SK-N-SH (cell line): ENCODE measurements at regions not wholly inside any gene's neighbourhood (a gene's known extent, or its start where the extent isn't known, plus 50 kb on each side); places are given as distances from the start of the nearest gene placed in this dataset.

ENCODE experiments used
- CTCF ChIA-PET: fragments of 300-600, 350-600 bp; formaldehyde crosslinking; extraction: SDS; loops from one replicate; lab custom pipeline; 2021; lab: Yijun Ruan, JAX
- POLR2A ChIA-PET: fragments of 350-600 bp; sonication (Branson Sonifier 250); formaldehyde crosslinking; extraction: SDS; loops from one replicate; lab custom pipeline; 2020; ENCODE audit warnings: antibody characterized with exemption, inconsistent platforms; lab: Yijun Ruan, JAX
- DNase-seq: peaks from one replicate; pipeline ENCODE4 v3.0.0; 2012
- H2AFZ ChIP-seq: fragments of 200-600 bp; sonication (generic); 2 replicates; pipeline ENCODE4 v1.8.1; 2016; ENCODE audit warnings: antibody characterized with exemption, mild to moderate bottlenecking, low read depth
- H3F3A ChIP-seq: fragments of 200-600 bp; sonication (generic); replicated peaks from 2 replicates; pipeline ENCODE3; 2016; ENCODE audit warnings: antibody characterized with exemption, mild to moderate bottlenecking; ENCODE audit not compliant: insufficient read depth
- H3K27ac ChIP-seq, 2 experiments: fragments of 200-500 bp in 1 of 2; fragments of 200-600 bp in 1 of 2; sonication (Bioruptor generic) in 1 of 2; sonication (generic), shearing (Covaris generic) in 1 of 2; 2 replicates each; pipeline versions ENCODE4 v1.5.1 to v1.6.1; 2014 to 2016; ENCODE audit warnings: low read depth in 2 of 2, inconsistent platforms in 1 of 2, low read length in 1 of 2, mild to moderate bottlenecking in 1 of 2, mixed read lengths in 1 of 2
- H3K27me3 ChIP-seq: fragments of 200-600 bp; sonication (generic), shearing (Covaris generic); 2 replicates; pipeline ENCODE4 v1.6.1; 2016; ENCODE audit warnings: mixed run types; ENCODE audit not compliant: insufficient read depth
- H3K36me3 ChIP-seq, 2 experiments: fragments of 200-500 bp in 1 of 2; fragments of 200-600 bp in 1 of 2; sonication (Bioruptor generic) in 1 of 2; sonication (generic) in 1 of 2; replicated peaks in 1 of 2; 2 replicates each; pipeline versions ENCODE3 to v1.5.1; 2014 to 2016; ENCODE audit warnings: low read length in 1 of 2, mild to moderate bottlenecking in 1 of 2; ENCODE audit not compliant: insufficient read depth in 2 of 2, control insufficient read depth in 1 of 2
- H3K4me1 ChIP-seq, 2 experiments: fragments of 200-500 bp in 1 of 2; fragments of 200-600 bp in 1 of 2; sonication (Bioruptor generic) in 1 of 2; sonication (generic), shearing (Covaris generic) in 1 of 2; 2 replicates each; pipeline versions ENCODE4 v1.5.1 to v1.6.1; 2014 to 2016; ENCODE audit warnings: low read depth in 1 of 2, low read length in 1 of 2, mixed run types in 1 of 2; ENCODE audit not compliant: insufficient read depth in 2 of 2, control insufficient read depth in 1 of 2
- H3K4me2 ChIP-seq: fragments of 200-600 bp; sonication (generic), shearing (Covaris generic); 2 replicates; pipeline ENCODE4 v1.6.1; 2017; ENCODE audit warnings: mixed run types
- H3K4me3 ChIP-seq, 2 experiments: fragments of 200-500 bp in 1 of 2; fragments of 200-600 bp in 1 of 2; sonication (Bioruptor generic) in 1 of 2; sonication (generic), shearing (Covaris generic) in 1 of 2; 2 replicates each; pipeline versions ENCODE4 v1.5.1 to v1.8.1; 2014 to 2016; ENCODE audit warnings: low read depth in 2 of 2, inconsistent platforms in 1 of 2, low read length in 1 of 2, mild to moderate bottlenecking in 1 of 2, mixed read lengths in 1 of 2, moderate library complexity in 1 of 2
- H3K79me2 ChIP-seq: fragments of 200-600 bp; sonication (generic); 2 replicates; pipeline ENCODE4 v1.8.1; 2017; ENCODE audit warnings: mild to moderate bottlenecking; ENCODE audit not compliant: insufficient read depth
- H3K9ac ChIP-seq: fragments of 200-600 bp; sonication (generic); 2 replicates; pipeline ENCODE4 v1.6.1; 2017; ENCODE audit warnings: mixed run types
- H3K9me2 ChIP-seq: fragments of 200-600 bp; sonication (generic); 2 replicates; pipeline ENCODE4 v1.6.1; 2017; ENCODE audit warnings: mixed run types
- H3K9me3 ChIP-seq: fragments of 200-600 bp; sonication (generic); 2 replicates; pipeline ENCODE4 v1.6.1; 2017; ENCODE audit warnings: mixed run types, mild to moderate bottlenecking, moderate library complexity
- H4K20me1 ChIP-seq: fragments of 200-600 bp; sonication (generic); 2 replicates; pipeline ENCODE4 v1.6.1; 2017; ENCODE audit warnings: mild to moderate bottlenecking, mixed run types; ENCODE audit not compliant: insufficient read depth
- CTCF ChIP-seq: fragments of 200-600 bp; sonication (generic); IDR thresholded peaks from 2 replicates; pipeline ENCODE4 v1.6.1; 2017; ENCODE audit warnings: antibody characterized with exemption, mild to moderate bottlenecking, moderate library complexity
- ELF1 ChIP-seq: IDR thresholded peaks from 2 replicates; pipeline ENCODE4 v1.4.0; 2012
- EZH2phosphoT487 ChIP-seq: fragments of 200-600 bp; sonication (generic); IDR thresholded peaks from 2 replicates; pipeline ENCODE4 v1.6.1; 2017; ENCODE audit warnings: low read depth, mixed run types, mild to moderate bottlenecking, antibody characterized with exemption, moderate library complexity, borderline replicate concordance
- FOSL2 ChIP-seq: IDR thresholded peaks from 2 replicates; pipeline ENCODE4 v1.4.0; 2012; ENCODE audit warnings: low read depth, mild to moderate bottlenecking, moderate library complexity, borderline replicate concordance
- GABPA ChIP-seq: IDR thresholded peaks from 2 replicates; pipeline ENCODE4 v1.4.0; 2012; ENCODE audit warnings: low read depth, mild to moderate bottlenecking
- MEF2A ChIP-seq: IDR thresholded peaks from 2 replicates; pipeline ENCODE4 v1.4.0; 2012; ENCODE audit warnings: low read depth, borderline replicate concordance
- MXI1 ChIP-seq: IDR thresholded peaks from 2 replicates; pipeline ENCODE4 v1.6.1; 2012; ENCODE audit warnings: mild to moderate bottlenecking, low read depth, low read length, improper control_type of control experiment
- NFIC ChIP-seq: IDR thresholded peaks from 2 replicates; pipeline ENCODE4 v1.4.0; 2012; ENCODE audit warnings: borderline replicate concordance
- NRF1 ChIP-seq: IDR thresholded peaks from 2 replicates; pipeline ENCODE4 v1.6.1; 2012; ENCODE audit warnings: low read depth, mild to moderate bottlenecking, low read length
- PBX3 ChIP-seq: IDR thresholded peaks from 2 replicates; pipeline ENCODE4; 2012
- RAD21 ChIP-seq: IDR thresholded peaks from 2 replicates; pipeline ENCODE4 v1.6.1; 2012; ENCODE audit warnings: mild to moderate bottlenecking, low read length
- RCOR1 ChIP-seq: fragments of 150-350 bp; IDR thresholded peaks from 2 replicates; pipeline ENCODE4 v1.6.1; 2017; ENCODE audit warnings: antibody characterized with exemption, low read length
- SIN3A ChIP-seq: IDR thresholded peaks from 2 replicates; pipeline ENCODE4 v1.6.1; 2012; ENCODE audit warnings: low read depth, mild to moderate bottlenecking, low read length, moderate library complexity, borderline replicate concordance
- SMC3 ChIP-seq: IDR thresholded peaks from 2 replicates; pipeline ENCODE4 v1.6.1; 2012; ENCODE audit warnings: low read depth, low read length, improper control_type of control experiment
- TCF12 ChIP-seq: IDR thresholded peaks from 2 replicates; pipeline ENCODE4 v1.4.0; 2012
- YY1 ChIP-seq: IDR thresholded peaks from 2 replicates; pipeline ENCODE4 v1.4.0; 2012; ENCODE audit warnings: low read depth, mild to moderate bottlenecking
- WGBS: methylation state at CpG from one replicate; pipeline ENCODE4 v1.1.6; 2017; ENCODE audit warnings: low lambda C conversion rate; 5-methylcytosine and 5-hydroxymethylcytosine counted together
- TF ChIP-seq, protein P1 (sequence below): IDR thresholded peaks from 2 replicates; pipeline ENCODE4 v1.4.0; 2012; ENCODE audit warnings: low read depth, borderline replicate concordance
- TF ChIP-seq, protein P2 (sequence below): fragments of 150-350 bp; IDR thresholded peaks from 2 replicates; pipeline ENCODE4 v1.6.1; 2016; ENCODE audit warnings: mild to moderate bottlenecking, low read depth, low read length

DNA sequence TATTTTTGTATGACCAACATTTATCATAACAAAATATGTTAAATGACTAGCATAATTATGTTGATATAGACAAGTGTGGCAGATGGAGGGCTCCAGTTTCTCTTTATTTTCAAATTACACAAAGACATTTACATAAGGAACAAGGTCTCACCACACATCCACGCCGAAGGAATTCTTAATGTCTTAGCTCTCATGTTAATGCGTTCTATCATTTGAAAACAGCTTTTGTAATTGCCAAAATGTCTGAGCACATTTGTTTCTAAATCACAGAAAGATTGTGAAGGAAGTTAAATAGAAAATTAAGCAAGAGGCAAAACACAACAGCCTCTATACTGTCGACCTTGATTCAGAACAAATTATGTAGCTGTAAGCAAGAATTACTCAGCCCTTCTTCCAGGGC lies 223.0 kb upstream of the NR5A2 start:
- H3K27ac ChIP-seq, result no peak overlapping the region
- CTCF ChIA-PET, result no interaction called here
- no peaks in the 10 kb centered on the region for H3K9me2 ChIP-seq
- H3K4me3 ChIP-seq, result no peak overlapping the region
- H3K36me3 ChIP-seq, result no peaks in the 10 kb centered on the region
- H3K79me2 ChIP-seq, result no peaks in the 10 kb centered on the region
- 66% methylated on average over 4 of the region's 4 CpGs for WGBS
- no peaks in the 10 kb centered on the region for H3K4me1 ChIP-seq
- H2AFZ ChIP-seq, result no peak overlapping the region
- no peaks in the 10 kb centered on the region for H4K20me1 ChIP-seq
- TF ChIP-seq RAD21, result no peak
- TF ChIP-seq NFIC, result no peak
- TF ChIP-seq CTCF, result no peak
- TF ChIP-seq EZH2phosphoT487, result no peak
- H3F3A ChIP-seq, result no peaks in the 10 kb centered on the region
- POLR2A ChIA-PET, result no interaction called here
- no peak for DNase-seq
- H3K9me3 ChIP-seq, result no peaks in the 10 kb centered on the region
- no peaks in the 10 kb centered on the region for H3K27me3 ChIP-seq
- H3K4me2 ChIP-seq, result no peak overlapping the region
- H3K9ac ChIP-seq, result no peak overlapping the region

DNA sequence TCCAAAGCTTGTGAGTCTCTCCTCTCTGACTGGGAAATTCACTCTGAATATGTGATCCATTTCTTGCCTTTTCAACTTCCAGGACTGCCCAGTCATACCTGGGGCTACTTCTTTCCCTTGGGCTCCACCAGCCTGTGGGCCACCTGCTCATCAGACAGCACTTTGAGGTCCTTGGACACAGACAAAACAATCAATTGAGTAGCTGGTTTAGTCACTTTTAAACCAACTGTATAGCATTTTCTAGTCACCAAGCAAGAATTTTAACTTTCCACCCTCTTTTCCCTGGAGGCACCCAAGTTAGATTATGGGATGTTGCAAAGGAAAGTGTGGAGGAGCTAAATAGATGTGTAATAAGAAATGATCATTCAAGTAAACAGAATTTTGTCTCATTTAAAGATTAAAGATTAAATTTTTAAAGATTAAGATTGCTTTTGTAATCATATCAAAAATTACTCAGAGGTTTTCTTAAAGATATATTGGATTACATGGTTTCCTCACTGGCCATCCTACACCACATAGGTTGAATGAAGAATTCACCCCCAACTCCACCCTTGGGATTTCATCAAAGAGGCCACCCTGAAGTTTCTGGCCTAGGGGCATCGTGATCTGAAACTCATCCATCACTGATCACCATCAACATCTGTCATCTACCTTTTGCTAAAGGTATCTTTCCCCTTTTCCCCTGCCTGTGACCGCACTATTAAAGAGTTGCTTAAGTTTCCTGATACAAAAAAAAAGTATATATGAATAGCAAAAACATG lies 219.2 kb upstream of the NR5A2 start:
- Histone ChIP-seq H3F3A (no peaks in the 10 kb centered on the region), H3K9me3 (no peaks in the 10 kb centered on the region), H3K4me3 (no peak overlapping the region), H3K9me2 (no peaks in the 10 kb centered on the region), H3K36me3 (no peaks in the 10 kb centered on the region), H3K4me2 (no peak overlapping the region), H3K79me2 (no peaks in the 10 kb centered on the region)
- DNase-seq, result no peak
- POLR2A ChIA-PET, result no interaction called here
- CTCF ChIA-PET, result no interaction called here
- 43% methylated on average over 2 of the region's 2 CpGs for WGBS
- TF ChIP-seq TCF12, result no peak
- TF ChIP-seq RCOR1, result no peak
- TF ChIP-seq PBX3, result no peak
- TF ChIP-seq, protein P1, sequence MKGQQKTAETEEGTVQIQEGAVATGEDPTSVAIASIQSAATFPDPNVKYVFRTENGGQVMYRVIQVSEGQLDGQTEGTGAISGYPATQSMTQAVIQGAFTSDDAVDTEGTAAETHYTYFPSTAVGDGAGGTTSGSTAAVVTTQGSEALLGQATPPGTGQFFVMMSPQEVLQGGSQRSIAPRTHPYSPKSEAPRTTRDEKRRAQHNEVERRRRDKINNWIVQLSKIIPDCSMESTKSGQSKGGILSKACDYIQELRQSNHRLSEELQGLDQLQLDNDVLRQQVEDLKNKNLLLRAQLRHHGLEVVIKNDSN, result no peak
- no peak for TF ChIP-seq SIN3A
- TF ChIP-seq YY1, result no peak
- TF ChIP-seq GABPA, result no peak
- no peak for TF ChIP-seq FOSL2
- TF ChIP-seq, protein P2, sequence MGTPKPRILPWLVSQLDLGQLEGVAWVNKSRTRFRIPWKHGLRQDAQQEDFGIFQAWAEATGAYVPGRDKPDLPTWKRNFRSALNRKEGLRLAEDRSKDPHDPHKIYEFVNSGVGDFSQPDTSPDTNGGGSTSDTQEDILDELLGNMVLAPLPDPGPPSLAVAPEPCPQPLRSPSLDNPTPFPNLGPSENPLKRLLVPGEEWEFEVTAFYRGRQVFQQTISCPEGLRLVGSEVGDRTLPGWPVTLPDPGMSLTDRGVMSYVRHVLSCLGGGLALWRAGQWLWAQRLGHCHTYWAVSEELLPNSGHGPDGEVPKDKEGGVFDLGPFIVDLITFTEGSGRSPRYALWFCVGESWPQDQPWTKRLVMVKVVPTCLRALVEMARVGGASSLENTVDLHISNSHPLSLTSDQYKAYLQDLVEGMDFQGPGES, result no peak
- TF ChIP-seq MEF2A, result no peak
- no peak for TF ChIP-seq ELF1
- TF ChIP-seq SMC3, result no peak
- TF ChIP-seq MXI1, result no peak
- no peak for TF ChIP-seq NRF1
- TF ChIP-seq, all 33 proteins: peak for 0
- Histone ChIP-seq H3K27ac (no peak overlapping the region), H2AFZ (no peak overlapping the region), H3K9ac (no peak overlapping the region), H3K4me1 (no peaks in the 10 kb centered on the region), H4K20me1 (no peaks in the 10 kb centered on the region), H3K27me3 (no peaks in the 10 kb centered on the region)
